A549 (cell line): ENCODE measurements at regions not wholly inside any gene's neighbourhood (a gene's known extent, or its start where the extent isn't known, plus 50 kb on each side); places are given as distances from the start of the nearest gene placed in this dataset.

Source experiments
- ATAC-seq, 2 experiments: fragments of 200-7000 bp in 1 of 2; fragments of >200 bp in 1 of 2; cut with Nextera tagmentation in 1 of 2; cut with Tn5 transposase in 1 of 2; 3 replicates each; pipeline versions ENCODE4 v1.8.0 to v1.9.1; 2018 to 2020; ENCODE audit warnings: mild to moderate bottlenecking in 1 of 2, moderate library complexity in 1 of 2
- CTCF ChIA-PET: fragments of 300-600 bp; sonication (Branson Sonifier 250); formaldehyde crosslinking; extraction: SDS; loops from one replicate; lab custom pipeline; 2021; ENCODE audit warnings: antibody characterized with exemption, inconsistent platforms; lab: Yijun Ruan, JAX
- POLR2A ChIA-PET: fragments of 350-600 bp; formaldehyde crosslinking; extraction: SDS; loops from one replicate; lab custom pipeline; 2021; ENCODE audit warnings: antibody characterized with exemption, inconsistent platforms; lab: Yijun Ruan, JAX
- DNase-seq, 2 experiments: peaks; one replicate each; pipeline versions ENCODE4 v3.0.0 to v3.0.0-alpha.2; 2011 to 2016; ENCODE audit warnings: low read depth in 1 of 2, low spot score in 1 of 2
- FAIRE-seq: peaks from 2 replicates; lab custom pipeline; 2011; peaks lifted over from hg19 to GRCh38; lab: Jason Lieb, UNC
- H3K27ac ChIP-seq, 2 experiments: fragments of >200 bp; sonication (Bioruptor Twin); formaldehyde crosslinking; 3 replicates each; pipeline ENCODE4 v1.5.1; 2016 to 2017
- H3K4me1 ChIP-seq: fragments of >200 bp; sonication (Bioruptor Twin); formaldehyde crosslinking; 3 replicates; pipeline ENCODE4 v1.6.1; 2016
- H3K4me2 ChIP-seq: fragments of >200 bp; sonication (Bioruptor Twin); formaldehyde crosslinking; 3 replicates; pipeline ENCODE4 v1.6.1; 2016
- H3K4me3 ChIP-seq: fragments of >200 bp; sonication (Bioruptor Twin); formaldehyde crosslinking; 3 replicates; pipeline ENCODE4 v1.5.1; 2016
- H3K9me3 ChIP-seq: fragments of >200 bp; sonication (Bioruptor Twin); formaldehyde crosslinking; 3 replicates; pipeline ENCODE4 v1.6.1; 2016
- CBX2 ChIP-seq: fragments of 200-600 bp; sonication (generic); IDR thresholded peaks from 2 replicates; pipeline ENCODE4 v1.6.1; 2016; ENCODE audit warnings: low read depth, mild to moderate bottlenecking, borderline replicate concordance
- CEBPB ChIP-seq, 2 experiments: fragments of >200 bp in 1 of 2; sonication (Bioruptor Twin) in 1 of 2; formaldehyde crosslinking in 1 of 2; IDR thresholded peaks; 2 replicates each; pipeline ENCODE4 v1.6.1; 2012 to 2016
- CHD4 ChIP-seq: fragments of 200-600 bp; sonication (generic); IDR thresholded peaks from 2 replicates; pipeline ENCODE4 v1.6.1; 2016; ENCODE audit warnings: antibody characterized with exemption, mild to moderate bottlenecking, borderline replicate concordance
- FOSL2 ChIP-seq, 2 experiments: fragments of 450-650 bp in 1 of 2; fragments of >200 bp in 1 of 2; sonication (Bioruptor Twin) in 1 of 2; formaldehyde crosslinking; IDR thresholded peaks; 2 replicates each; pipeline versions ENCODE4 v1.5.0 to v1.6.1; 2016 to 2020; ENCODE audit warnings: mild to moderate bottlenecking in 1 of 2, moderate library complexity in 1 of 2
- HDAC2 ChIP-seq: fragments of 200-600 bp; sonication (generic); IDR thresholded peaks from 2 replicates; pipeline ENCODE4 v1.6.1; 2016
- HES2 ChIP-seq: fragments of >200 bp; sonication (Bioruptor Twin); formaldehyde crosslinking; IDR thresholded peaks from 2 replicates; pipeline ENCODE4 v1.6.1; 2016
- HOXB5 ChIP-seq: fragments of 250-450 bp; sonication (Bioruptor Pico); IDR thresholded peaks from 2 replicates; pipeline ENCODE4 v1.5.0; 2020; ENCODE audit warnings: mild to moderate bottlenecking, moderate library complexity
- KDM1A ChIP-seq: fragments of 200-600 bp; sonication (generic); IDR thresholded peaks from 2 replicates; pipeline ENCODE4 v1.6.1; 2016; ENCODE audit warnings: low read depth, mild to moderate bottlenecking
- KDM5A ChIP-seq: fragments of 200-600 bp; sonication (generic); IDR thresholded peaks from 2 replicates; pipeline ENCODE4 v1.6.1; 2016; ENCODE audit warnings: antibody characterized with exemption, mild to moderate bottlenecking
- MAFK ChIP-seq: fragments of 450-650 bp; IDR thresholded peaks from 2 replicates; pipeline ENCODE4 v1.6.1; 2014; ENCODE audit not compliant: partially characterized antibody
- NFE2L2 ChIP-seq: fragments of 150-350 bp; conservative IDR thresholded peaks from 2 replicates; pipeline ENCODE4 v1.6.1; 2014; ENCODE audit warnings: low read length
- NR3C1 ChIP-seq: fragments of >200 bp; sonication (Bioruptor Twin); formaldehyde crosslinking; IDR thresholded peaks from 3 replicates; pipeline ENCODE4 v1.6.1; 2017
- PBX3 ChIP-seq: IDR thresholded peaks from 2 replicates; pipeline ENCODE4 v1.6.1; 2012
- RAD21 ChIP-seq, 2 experiments: fragments of >200 bp in 1 of 2; sonication (Bioruptor Twin) in 1 of 2; formaldehyde crosslinking in 1 of 2; IDR thresholded peaks in 1 of 2; conservative IDR thresholded peaks in 1 of 2; 2 replicates in 1 of 2; 3 replicates in 1 of 2; pipeline ENCODE4 v1.6.1; 2012 to 2018; ENCODE audit warnings: inconsistent platforms in 1 of 2
- RCOR1 ChIP-seq: fragments of 150-350 bp; IDR thresholded peaks from 2 replicates; pipeline ENCODE4 v1.6.1; 2014; ENCODE audit warnings: antibody characterized with exemption, low read length, low read depth
- SREBF2 ChIP-seq: fragments of 450-650 bp; IDR thresholded peaks from 2 replicates; pipeline ENCODE4 v1.6.1; 2014; ENCODE audit warnings: mild to moderate bottlenecking, moderate library complexity
- USF2 ChIP-seq: fragments of 450-650 bp; IDR thresholded peaks from 2 replicates; pipeline ENCODE4 v1.6.1; 2014; ENCODE audit warnings: antibody characterized with exemption
- ZSCAN20 ChIP-seq: fragments of 250-450 bp; sonication (Bioruptor Pico); IDR thresholded peaks from 2 replicates; pipeline ENCODE4 v1.8.0; 2022; ENCODE audit warnings: mild to moderate bottlenecking, moderate library complexity
- WGBS: methylation state at CpG from one replicate; pipeline ENCODE4 v1.1.6; 2017; ENCODE audit errors: missing lambda C conversion rate; 5-methylcytosine and 5-hydroxymethylcytosine counted together
- TF ChIP-seq, protein P1 (sequence below): fragments of 200-600 bp; sonication (generic); IDR thresholded peaks from 2 replicates; pipeline ENCODE4 v1.6.1; 2016; ENCODE audit warnings: antibody characterized with exemption, mild to moderate bottlenecking, moderate library complexity
- TF ChIP-seq, protein P2 (sequence below): fragments of >200 bp; sonication (Bioruptor Twin); formaldehyde crosslinking; IDR thresholded peaks from 3 replicates; pipeline ENCODE4 v1.5.1; 2016

GRCh38 chr2:217273162-217273561, 413.3 kb upstream of the TNP1 start:
- ATAC-seq: no peak
- FAIRE-seq: no peak

DNA sequence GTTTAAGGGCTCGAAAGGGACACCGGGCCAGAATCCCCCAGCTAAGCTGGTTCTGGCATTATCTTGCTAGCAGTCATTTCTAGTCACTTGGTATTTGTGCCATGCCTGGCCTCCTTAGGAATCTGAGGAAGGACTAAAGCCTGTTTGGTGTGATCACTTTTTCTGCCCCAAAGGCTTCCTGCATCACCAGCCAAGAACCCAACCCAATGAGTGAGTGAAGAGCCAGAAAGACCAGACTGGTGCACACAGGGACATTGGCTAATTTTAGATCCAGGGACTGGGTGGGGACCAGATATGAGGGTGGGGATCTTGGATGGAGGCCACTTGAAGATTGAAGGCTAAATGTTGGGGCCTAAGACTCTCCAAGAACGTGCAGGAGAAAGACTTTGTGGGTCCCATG, 411.9 kb upstream of the TNP1 start:
- CTCF ChIA-PET: no interaction called here
- DNase-seq: no peak
- H3K4me1 ChIP-seq: no peaks in the 10 kb centered on the region
- peaks cover 15% of the 10 kb centered on the region for H3K9me3 ChIP-seq
- 70% methylated on average over 3 of the region's 3 CpGs for WGBS
- POLR2A ChIA-PET: no interaction called here
- no peak overlapping the region for H3K4me3 ChIP-seq
- no peak overlapping the region for H3K4me2 ChIP-seq
- no peak for FAIRE-seq
- ATAC-seq: no peak
- no peak overlapping the region for H3K27ac ChIP-seq
- TF ChIP-seq RCOR1 (no peak), HOXB5 (CRISPR knock-in tag) (no peak), KDM1A (no peak), FOSL2 (IDR thresholded peaks at IDR 0.05) (no peak), FOSL2 (CRISPR knock-in tag; IDR thresholded peaks at IDR 0.05) (no peak), NR3C1 (no peak), USF2 (no peak), ZSCAN20 (CRISPR knock-in tag) (no peak), CHD4 (no peak), HDAC2 (no peak), CEBPB (IDR thresholded peaks at IDR 0.05) (no peak)
- TF ChIP-seq, protein P1, sequence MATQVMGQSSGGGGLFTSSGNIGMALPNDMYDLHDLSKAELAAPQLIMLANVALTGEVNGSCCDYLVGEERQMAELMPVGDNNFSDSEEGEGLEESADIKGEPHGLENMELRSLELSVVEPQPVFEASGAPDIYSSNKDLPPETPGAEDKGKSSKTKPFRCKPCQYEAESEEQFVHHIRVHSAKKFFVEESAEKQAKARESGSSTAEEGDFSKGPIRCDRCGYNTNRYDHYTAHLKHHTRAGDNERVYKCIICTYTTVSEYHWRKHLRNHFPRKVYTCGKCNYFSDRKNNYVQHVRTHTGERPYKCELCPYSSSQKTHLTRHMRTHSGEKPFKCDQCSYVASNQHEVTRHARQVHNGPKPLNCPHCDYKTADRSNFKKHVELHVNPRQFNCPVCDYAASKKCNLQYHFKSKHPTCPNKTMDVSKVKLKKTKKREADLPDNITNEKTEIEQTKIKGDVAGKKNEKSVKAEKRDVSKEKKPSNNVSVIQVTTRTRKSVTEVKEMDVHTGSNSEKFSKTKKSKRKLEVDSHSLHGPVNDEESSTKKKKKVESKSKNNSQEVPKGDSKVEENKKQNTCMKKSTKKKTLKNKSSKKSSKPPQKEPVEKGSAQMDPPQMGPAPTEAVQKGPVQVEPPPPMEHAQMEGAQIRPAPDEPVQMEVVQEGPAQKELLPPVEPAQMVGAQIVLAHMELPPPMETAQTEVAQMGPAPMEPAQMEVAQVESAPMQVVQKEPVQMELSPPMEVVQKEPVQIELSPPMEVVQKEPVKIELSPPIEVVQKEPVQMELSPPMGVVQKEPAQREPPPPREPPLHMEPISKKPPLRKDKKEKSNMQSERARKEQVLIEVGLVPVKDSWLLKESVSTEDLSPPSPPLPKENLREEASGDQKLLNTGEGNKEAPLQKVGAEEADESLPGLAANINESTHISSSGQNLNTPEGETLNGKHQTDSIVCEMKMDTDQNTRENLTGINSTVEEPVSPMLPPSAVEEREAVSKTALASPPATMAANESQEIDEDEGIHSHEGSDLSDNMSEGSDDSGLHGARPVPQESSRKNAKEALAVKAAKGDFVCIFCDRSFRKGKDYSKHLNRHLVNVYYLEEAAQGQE: no peak

More at GRCh38 chr2:217273162-217273561, 413.3 kb upstream of the TNP1 start:
- Histone ChIP-seq H3K4me1 (peaks cover 10% of the 10 kb centered on the region), H3K4me2 (no peak overlapping the region), H3K4me3 (no peak overlapping the region), H3K9me3 (peaks cover 2% of the 10 kb centered on the region; the same call in 2 of the 3 replicates), H3K27ac (no peak overlapping the region)
- ChIA-PET POLR2A (no interaction called here), CTCF (no interaction called here)
- DNase-seq: no peak
- 73% methylated on average over 4 of the region's 4 CpGs for WGBS
- TF ChIP-seq NFE2L2 (no peak), HDAC2 (no peak), PBX3 (no peak), SREBF2 (no peak), CBX2 (no peak), KDM5A (no peak), RAD21 (conservative IDR thresholded peaks at IDR 0.05 in 1 of 2, IDR thresholded peaks at IDR 0.05 in 1 of 2) (no peak), USF2 (no peak), MAFK (no peak), HES2 (no peak)
- TF ChIP-seq, protein P2, sequence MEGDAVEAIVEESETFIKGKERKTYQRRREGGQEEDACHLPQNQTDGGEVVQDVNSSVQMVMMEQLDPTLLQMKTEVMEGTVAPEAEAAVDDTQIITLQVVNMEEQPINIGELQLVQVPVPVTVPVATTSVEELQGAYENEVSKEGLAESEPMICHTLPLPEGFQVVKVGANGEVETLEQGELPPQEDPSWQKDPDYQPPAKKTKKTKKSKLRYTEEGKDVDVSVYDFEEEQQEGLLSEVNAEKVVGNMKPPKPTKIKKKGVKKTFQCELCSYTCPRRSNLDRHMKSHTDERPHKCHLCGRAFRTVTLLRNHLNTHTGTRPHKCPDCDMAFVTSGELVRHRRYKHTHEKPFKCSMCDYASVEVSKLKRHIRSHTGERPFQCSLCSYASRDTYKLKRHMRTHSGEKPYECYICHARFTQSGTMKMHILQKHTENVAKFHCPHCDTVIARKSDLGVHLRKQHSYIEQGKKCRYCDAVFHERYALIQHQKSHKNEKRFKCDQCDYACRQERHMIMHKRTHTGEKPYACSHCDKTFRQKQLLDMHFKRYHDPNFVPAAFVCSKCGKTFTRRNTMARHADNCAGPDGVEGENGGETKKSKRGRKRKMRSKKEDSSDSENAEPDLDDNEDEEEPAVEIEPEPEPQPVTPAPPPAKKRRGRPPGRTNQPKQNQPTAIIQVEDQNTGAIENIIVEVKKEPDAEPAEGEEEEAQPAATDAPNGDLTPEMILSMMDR: no peak
- TF ChIP-seq, protein P1: no peak
